ENCODE measurements at regions not wholly inside any gene's neighbourhood (a gene's known extent, or its start where the extent isn't known, plus 50 kb on each side); places are given as distances from the start of the nearest gene placed in this dataset.

- Histone ChIP-seq H3K4me3 (no peak overlapping the region), H3K27ac (ENCODE audit: extremely low read depth, low read depth, low read length) (no peak overlapping the region), H4K20me1 (replicated peaks; ENCODE audit: control insufficient read depth, insufficient read depth, low read length) (no peaks in the 10 kb centered on the region), H2AFZ (ENCODE audit: low read depth, low read length) (no peak overlapping the region), H3K9ac (ENCODE audit: insufficient read depth in 1 of 2, low read depth in 2 of 2, low read length in 2 of 2) (no peak overlapping the region), H3K9me3 (replicated peaks; ENCODE audit: control insufficient read depth, insufficient read depth, low read depth, low read length) (no peaks in the 10 kb centered on the region), H3K79me2 (ENCODE audit: control insufficient read depth, insufficient read depth, low read length) (no peaks in the 10 kb centered on the region), H3K4me1 (replicated peaks in 1 of 2; ENCODE audit: control insufficient read depth in 2 of 2, insufficient read depth in 2 of 2, low read length in 2 of 2) (no peaks in the 10 kb centered on the region), H3K27me3 (ENCODE audit: control insufficient read depth in 2 of 2, insufficient read depth in 2 of 2, low read length in 2 of 2) (no peaks in the 10 kb centered on the region), H3K9me1 (ENCODE audit: control insufficient read depth, insufficient read depth, low read length) (no peaks in the 10 kb centered on the region), H3K36me3 (ENCODE audit: control insufficient read depth, insufficient read depth, low read length) (no peaks in the 10 kb centered on the region), H3K4me2 (ENCODE audit: insufficient read depth, low read length) (no peak overlapping the region)
- no TSS peak for BruUV-seq (replicated peaks)
- DNase-seq (ENCODE audit: extremely low read depth in 1 of 4, low spot score in 3 of 4) = no peak
- TF ChIP-seq SREBF2 (CRISPR knock-in tag; IDR thresholded peaks at IDR 0.05) (no peak), FOSL1 (tag; conservative IDR thresholded peaks at IDR 0.05) (0 out of 2 replicates have a peak, but pooled peaks have one; percentile 22)
- ATAC-seq = no peak
- ChIA-PET CTCF (ENCODE audit: low intra/inter-chr PET ratio) (no interaction called here), POLR2A (no interaction called here)
- intact Hi-C loops (cut with micrococcal nuclease) (loop anchor here (10.0 kb wide), 1 partner anchor 466 kb away; no protein-coding TSS in a partner anchor), in situ Hi-C loops (cut with MboI) (no loop called here)
- WGBS (ENCODE audit: insufficient coverage, low coverage, missing lambda C conversion rate) = 0% methylated on average over 5 of the region's 5 CpGs
- no peak for FAIRE-seq
Measured at GRCh38 chr13:39148513-39148961, 110.3 kb downstream of the NHLRC3 start.

- POLR2A ChIA-PET = no interaction called here
- intact Hi-C loops (cut with micrococcal nuclease) = loop anchor here (10.0 kb wide), 1 partner anchor 465 kb away; no protein-coding TSS in a partner anchor
- 0% methylated on average over 5 of the region's 5 CpGs for WGBS (ENCODE audit: insufficient coverage, low coverage, missing lambda C conversion rate)
Measured at GRCh38 chr13:39149896-39150295, 111.6 kb downstream of the NHLRC3 start.

More at GRCh38 chr13:39149896-39150295, 111.6 kb downstream of the NHLRC3 start:
- Histone ChIP-seq H4K20me1 (replicated peaks; ENCODE audit: control insufficient read depth, insufficient read depth, low read length) (no peaks in the 10 kb centered on the region), H3K4me2 (ENCODE audit: insufficient read depth, low read length) (no peak overlapping the region), H3K79me2 (ENCODE audit: control insufficient read depth, insufficient read depth, low read length) (no peaks in the 10 kb centered on the region), H3K9ac (ENCODE audit: insufficient read depth in 1 of 2, low read depth in 2 of 2, low read length in 2 of 2) (no peak overlapping the region), H3K4me1 (replicated peaks in 1 of 2; ENCODE audit: control insufficient read depth in 2 of 2, insufficient read depth in 2 of 2, low read length in 2 of 2) (no peaks in the 10 kb centered on the region), H2AFZ (ENCODE audit: low read depth, low read length) (no peak overlapping the region), H3K4me3 (no peak overlapping the region), H3K36me3 (ENCODE audit: control insufficient read depth, insufficient read depth, low read length) (no peaks in the 10 kb centered on the region), H3K27me3 (ENCODE audit: control insufficient read depth in 2 of 2, insufficient read depth in 2 of 2, low read length in 2 of 2) (no peaks in the 10 kb centered on the region), H3K27ac (ENCODE audit: extremely low read depth, low read depth, low read length) (no peak overlapping the region), H3K9me1 (ENCODE audit: control insufficient read depth, insufficient read depth, low read length) (no peaks in the 10 kb centered on the region), H3K9me3 (replicated peaks; ENCODE audit: control insufficient read depth, insufficient read depth, low read depth, low read length) (no peaks in the 10 kb centered on the region)
- BruUV-seq (replicated peaks) = no TSS peak
- CTCF ChIA-PET (ENCODE audit: low intra/inter-chr PET ratio) = no interaction called here
- TF ChIP-seq ELK3 (CRISPR knock-in tag; IDR thresholded peaks at IDR 0.05) (no peak), TCF3 (CRISPR knock-in tag; IDR thresholded peaks at IDR 0.05) (no peak), ATF6 (CRISPR knock-in tag; IDR thresholded peaks at IDR 0.05) (no peak)
- in situ Hi-C loops (cut with MboI) = no loop called here
- DNase-seq (ENCODE audit: extremely low read depth in 1 of 4, low spot score in 3 of 4) (no peak), ATAC-seq (no peak), FAIRE-seq (no peak)
